Brain microvascular endothelial cell (primary cell): ENCODE measurements at regions not wholly inside any gene's neighbourhood (a gene's known extent, or its start where the extent isn't known, plus 50 kb on each side); places are given as distances from the start of the nearest gene placed in this dataset.

Source experiments
- DNase-seq: peaks from one replicate; pipeline ENCODE4 v3.0.0-alpha.2; 2020
- H3K27ac ChIP-seq: fragments of 250-450 bp; sonication (Bioruptor Pico); 2 replicates; pipeline ENCODE4 v1.5.1; 2020; ENCODE audit warnings: mild to moderate bottlenecking, moderate library complexity
- H3K27me3 ChIP-seq: fragments of 250-450 bp; sonication (Bioruptor Pico); replicated peaks from 2 replicates; pipeline ENCODE4 v1.5.1; 2020; ENCODE audit warnings: mild to moderate bottlenecking
- H3K36me3 ChIP-seq: fragments of 250-450 bp; sonication (Bioruptor Pico); replicated peaks from 2 replicates; pipeline ENCODE4 v1.5.1; 2020; ENCODE audit warnings: mild to moderate bottlenecking
- H3K4me3 ChIP-seq: 2 replicates; pipeline ENCODE4 v1.5.1; 2011; ENCODE audit warnings: low read depth, mild to moderate bottlenecking, control low read depth, low read length, moderate library complexity
- in situ Hi-C: cut with HindIII; loops from 2 replicates; pipeline ENCODE4 v1.10.0; 2017; ENCODE audit warnings: low sequenced_read_pairs, low pct_ligation_motif_present
- TF ChIP-seq, protein P1 (sequence below): IDR thresholded peaks from 2 replicates; pipeline ENCODE4 v1.5.1; 2011; ENCODE audit warnings: low read depth, mild to moderate bottlenecking, moderate library complexity, low read length, control low read depth, inconsistent platforms; ENCODE audit errors: missing control alignments

DNA sequence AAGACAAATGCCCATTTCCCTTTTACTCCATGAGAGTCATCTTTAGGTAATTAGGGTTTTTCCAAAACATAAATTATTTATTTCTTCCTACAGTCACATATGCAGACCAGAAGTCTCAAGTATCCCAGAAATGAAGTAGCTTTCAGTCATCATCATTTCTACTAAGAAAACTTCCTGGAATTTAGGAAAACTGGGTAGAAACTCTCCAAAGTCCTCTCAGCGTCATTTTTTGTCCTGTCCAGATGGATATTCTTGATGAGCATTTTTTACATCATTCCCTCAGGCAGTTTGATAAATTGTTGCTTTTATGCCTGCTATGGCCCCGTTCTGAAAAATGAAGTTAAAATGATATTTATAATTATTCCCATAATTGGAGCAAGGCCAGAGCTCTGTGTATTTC is 93.9 kb upstream of the DCN start:
- no peak for DNase-seq

DNA sequence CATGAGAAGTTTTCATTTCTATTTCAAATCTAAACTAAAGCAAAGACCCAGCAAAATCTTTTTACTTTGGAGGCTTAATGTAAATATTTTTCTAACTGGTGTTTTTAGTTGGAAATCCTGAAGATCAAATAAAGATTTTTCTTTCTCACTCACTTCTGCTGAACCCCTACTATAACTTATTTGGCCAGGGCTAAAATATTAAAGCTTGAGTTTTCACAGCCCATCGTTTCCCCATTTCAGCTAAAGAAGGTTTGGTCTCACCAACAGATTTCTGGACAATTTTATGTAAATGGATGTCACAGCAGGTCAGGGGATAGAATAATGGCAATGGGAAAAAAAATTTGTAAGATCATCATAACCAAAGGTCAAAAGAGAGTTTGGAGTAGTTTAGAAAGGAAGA is 92.7 kb upstream of the DCN start:
- in situ Hi-C loops = no loop called here
- no peak for DNase-seq
- Histone ChIP-seq H3K27me3 (no peaks in the 10 kb centered on the region), H3K36me3 (no peaks in the 10 kb centered on the region), H3K4me3 (no peak overlapping the region), H3K27ac (no peak overlapping the region)
- TF ChIP-seq, protein P1, sequence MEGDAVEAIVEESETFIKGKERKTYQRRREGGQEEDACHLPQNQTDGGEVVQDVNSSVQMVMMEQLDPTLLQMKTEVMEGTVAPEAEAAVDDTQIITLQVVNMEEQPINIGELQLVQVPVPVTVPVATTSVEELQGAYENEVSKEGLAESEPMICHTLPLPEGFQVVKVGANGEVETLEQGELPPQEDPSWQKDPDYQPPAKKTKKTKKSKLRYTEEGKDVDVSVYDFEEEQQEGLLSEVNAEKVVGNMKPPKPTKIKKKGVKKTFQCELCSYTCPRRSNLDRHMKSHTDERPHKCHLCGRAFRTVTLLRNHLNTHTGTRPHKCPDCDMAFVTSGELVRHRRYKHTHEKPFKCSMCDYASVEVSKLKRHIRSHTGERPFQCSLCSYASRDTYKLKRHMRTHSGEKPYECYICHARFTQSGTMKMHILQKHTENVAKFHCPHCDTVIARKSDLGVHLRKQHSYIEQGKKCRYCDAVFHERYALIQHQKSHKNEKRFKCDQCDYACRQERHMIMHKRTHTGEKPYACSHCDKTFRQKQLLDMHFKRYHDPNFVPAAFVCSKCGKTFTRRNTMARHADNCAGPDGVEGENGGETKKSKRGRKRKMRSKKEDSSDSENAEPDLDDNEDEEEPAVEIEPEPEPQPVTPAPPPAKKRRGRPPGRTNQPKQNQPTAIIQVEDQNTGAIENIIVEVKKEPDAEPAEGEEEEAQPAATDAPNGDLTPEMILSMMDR = no peak

More for the DNA sequence above, 93.9 kb upstream of the DCN start:
- no peak overlapping the region for H3K4me3 ChIP-seq
- TF ChIP-seq, protein P1 = no peak
- H3K27ac ChIP-seq = no peak overlapping the region
- in situ Hi-C loops = no loop called here
- H3K27me3 ChIP-seq = no peaks in the 10 kb centered on the region
- no peaks in the 10 kb centered on the region for H3K36me3 ChIP-seq

DNA sequence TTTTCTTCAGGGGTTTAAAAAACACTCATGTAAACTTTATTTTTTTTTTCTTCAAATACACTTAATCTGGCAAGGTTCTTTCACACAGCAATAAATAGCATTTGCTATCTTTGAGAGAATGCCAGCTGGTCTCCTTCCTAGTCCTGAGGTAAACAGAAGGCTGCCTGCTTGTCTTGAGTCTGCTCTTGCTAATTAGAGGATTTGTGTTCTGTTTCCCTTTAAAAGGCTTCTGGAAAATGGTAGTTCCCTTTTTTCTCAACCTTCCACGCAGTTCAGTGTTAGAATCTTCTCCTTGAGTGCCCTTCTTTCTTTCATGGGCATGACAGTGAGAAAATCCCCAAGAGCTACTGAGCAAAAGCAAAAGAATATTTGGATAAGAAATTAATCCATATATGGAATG is 92.3 kb upstream of the DCN start:
- no peak overlapping the region for H3K4me3 ChIP-seq
- no peaks in the 10 kb centered on the region for H3K27me3 ChIP-seq
- H3K36me3 ChIP-seq = no peaks in the 10 kb centered on the region
- no peak for DNase-seq
- TF ChIP-seq, protein P1 = no peak
- no peak overlapping the region for H3K27ac ChIP-seq
- in situ Hi-C loops = no loop called here

DNA sequence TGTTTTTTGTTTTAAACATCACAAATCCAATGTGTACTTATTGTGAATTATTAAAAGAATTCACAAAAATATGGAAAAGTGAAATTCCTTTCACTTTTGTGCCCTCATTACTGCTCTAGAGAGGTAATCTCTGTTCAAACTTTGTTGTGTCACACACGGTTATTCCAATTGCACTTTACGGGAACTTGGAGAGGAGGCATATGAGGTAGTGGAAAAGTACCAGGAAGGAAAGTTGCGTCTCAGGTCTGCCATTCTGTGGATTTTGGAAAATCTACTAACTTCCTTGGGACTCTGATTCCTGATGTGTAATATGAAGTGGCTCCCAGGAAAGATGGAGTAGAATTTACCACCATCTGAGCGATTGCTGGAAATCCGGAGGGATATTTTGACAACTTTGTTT is 90.9 kb upstream of the DCN start:
- H3K27ac ChIP-seq = no peak overlapping the region
- no peak for DNase-seq
- H3K27me3 ChIP-seq = no peaks in the 10 kb centered on the region
- no peak overlapping the region for H3K4me3 ChIP-seq
- TF ChIP-seq, protein P1 = no peak
- H3K36me3 ChIP-seq = no peaks in the 10 kb centered on the region
- in situ Hi-C loops = no loop called here

DNA sequence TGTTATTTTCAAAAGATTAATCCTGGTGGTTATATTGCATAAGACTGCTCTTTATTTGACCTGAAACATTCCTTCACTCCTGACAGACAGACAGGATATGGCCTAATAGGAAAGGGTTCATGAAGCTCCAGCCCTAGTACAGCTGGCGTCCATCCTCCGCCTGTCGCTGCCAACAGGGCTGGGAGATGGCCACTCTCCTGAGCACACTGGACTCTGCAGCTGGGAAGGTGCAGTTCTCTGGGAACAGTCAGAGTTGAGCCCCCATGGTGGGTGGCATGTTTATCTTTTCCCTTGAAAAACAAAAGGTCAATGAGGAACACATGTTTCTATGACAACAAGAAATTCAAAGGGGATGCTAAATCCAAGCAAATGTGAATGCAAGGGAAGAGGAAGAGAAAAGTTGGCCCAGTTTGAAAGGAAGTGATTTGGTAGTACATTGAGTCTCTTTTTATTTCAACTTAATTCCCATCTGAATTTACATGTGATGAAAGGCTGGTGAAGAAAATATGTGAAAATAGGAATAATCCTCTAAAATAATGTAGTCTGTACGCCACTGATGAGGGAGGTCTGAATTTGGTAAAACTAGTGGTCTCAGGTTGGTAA is 89.9 kb upstream of the DCN start:
- no peak overlapping the region for H3K4me3 ChIP-seq
- TF ChIP-seq, protein P1 = no peak
- H3K27ac ChIP-seq = no peak overlapping the region
- DNase-seq = peak; percentile 11
- in situ Hi-C loops = no loop called here
- H3K27me3 ChIP-seq = no peaks in the 10 kb centered on the region
- H3K36me3 ChIP-seq = no peaks in the 10 kb centered on the region

DNA sequence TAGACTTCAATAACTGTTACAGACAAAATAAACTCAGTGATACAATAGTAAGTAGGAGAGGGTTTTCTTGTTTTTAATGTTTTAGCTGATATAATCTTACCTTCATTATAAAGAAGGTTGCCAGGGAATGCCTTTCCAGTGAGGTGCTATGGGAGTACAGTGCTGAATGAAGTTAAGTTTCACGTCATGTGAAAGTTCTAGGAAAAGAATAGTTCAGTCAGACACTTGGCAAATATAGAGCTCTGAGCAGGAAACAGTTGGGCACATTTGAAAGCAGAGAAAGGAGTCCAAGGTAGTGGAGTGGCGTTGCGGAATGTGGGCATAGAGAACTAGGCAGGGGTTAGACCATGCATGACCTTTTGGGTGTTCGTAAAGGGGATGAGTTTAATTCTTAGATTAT is 88.6 kb upstream of the DCN start:
- H3K36me3 ChIP-seq = no peaks in the 10 kb centered on the region
- TF ChIP-seq, protein P1 = no peak
- H3K27me3 ChIP-seq = no peaks in the 10 kb centered on the region
- in situ Hi-C loops = no loop called here
- no peak for DNase-seq
- no peak overlapping the region for H3K4me3 ChIP-seq
- H3K27ac ChIP-seq = no peak overlapping the region
